Stimulated activated naive CD8-positive, alpha-beta T cell treated with anti-CD3 and anti-CD28 coated beads, Interleukin-15, amount 100 ng/mL, for 72 hours (primary cell): ENCODE measurements at regions not wholly inside any gene's neighbourhood (a gene's known extent, or its start where the extent isn't known, plus 50 kb on each side); places are given as distances from the start of the nearest gene placed in this dataset.

Source experiments
- ATAC-seq: fragments of 150-1000 bp; cut with Tn5 transposase; 2 replicates; pipeline ENCODE4 v1.10.0; 2021; ENCODE audit warnings: mild to moderate bottlenecking, moderate library complexity
- DNase-seq, 2 donors: peaks; one replicate each; pipeline ENCODE4 v3.0.0; 2021 to 2022
- H3K27ac Mint-ChIP-seq, 2 donors: one replicate each; pipeline ENCODE4 v1.8.0; 2022; ENCODE audit warnings: mild to moderate bottlenecking in 2 of 2, mixed read lengths in 2 of 2, moderate library complexity in 2 of 2
- H3K27me3 Mint-ChIP-seq: one replicate; pipeline ENCODE4 v1.8.0; 2022; ENCODE audit warnings: mixed read lengths
- H3K4me1 Mint-ChIP-seq: one replicate; pipeline ENCODE4 v1.8.0; 2022; ENCODE audit warnings: mild to moderate bottlenecking, mixed read lengths
- H3K4me3 Mint-ChIP-seq, 2 donors: one replicate each; pipeline ENCODE4 v1.8.0; 2022; ENCODE audit warnings: mild to moderate bottlenecking in 2 of 2, mixed read lengths in 2 of 2, moderate library complexity in 1 of 2
- H3K9me3 Mint-ChIP-seq, 2 donors: one replicate each; pipeline ENCODE4 v1.8.0; 2022; ENCODE audit warnings: mixed read lengths in 2 of 2

DNA sequence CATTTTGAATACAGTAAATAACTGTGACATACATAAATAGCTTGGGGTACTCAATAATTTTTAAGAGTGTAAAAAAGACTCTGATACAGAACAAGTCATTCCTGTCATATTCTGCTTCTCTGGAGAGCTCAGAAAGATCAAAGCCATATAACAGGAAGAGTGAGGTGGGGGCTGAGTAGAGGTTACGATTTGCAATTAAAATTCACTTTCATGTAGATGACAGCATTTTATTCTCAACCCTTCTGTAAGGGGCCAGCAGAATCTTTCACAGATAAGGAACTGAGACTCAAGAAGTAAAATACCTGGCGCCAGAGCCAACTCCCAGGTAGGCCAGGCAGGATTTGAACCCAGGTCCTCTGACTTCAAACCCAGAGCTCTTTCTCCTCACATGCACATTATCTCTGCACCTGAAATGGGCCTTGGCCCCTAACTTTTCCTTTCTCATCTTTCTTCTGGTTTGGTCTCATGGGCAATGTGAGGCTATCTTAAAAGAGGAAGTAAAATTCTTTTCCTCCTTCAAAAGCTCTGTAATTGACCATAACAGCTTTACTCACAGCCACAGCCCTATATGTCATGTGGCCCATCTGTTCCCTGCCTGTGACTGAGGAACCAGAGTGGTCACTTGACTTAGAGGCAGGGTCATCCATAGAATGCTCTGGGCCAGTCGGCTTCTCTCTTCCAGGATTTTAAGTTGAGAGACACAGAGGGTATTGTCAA, 80.9 kb upstream of the SYT6 start:
- H3K4me3 Mint-ChIP-seq, result no peak overlapping the region
- H3K9me3 Mint-ChIP-seq, result no peaks in the 10 kb centered on the region
- no peaks in the 10 kb centered on the region for H3K27me3 Mint-ChIP-seq
- no peak for ATAC-seq
- H3K4me1 Mint-ChIP-seq, result peaks cover 7% of the 10 kb centered on the region
- peak overlapping the region in 1 of 2 donors; percentile 61 for H3K27ac Mint-ChIP-seq
- no peak for DNase-seq

DNA sequence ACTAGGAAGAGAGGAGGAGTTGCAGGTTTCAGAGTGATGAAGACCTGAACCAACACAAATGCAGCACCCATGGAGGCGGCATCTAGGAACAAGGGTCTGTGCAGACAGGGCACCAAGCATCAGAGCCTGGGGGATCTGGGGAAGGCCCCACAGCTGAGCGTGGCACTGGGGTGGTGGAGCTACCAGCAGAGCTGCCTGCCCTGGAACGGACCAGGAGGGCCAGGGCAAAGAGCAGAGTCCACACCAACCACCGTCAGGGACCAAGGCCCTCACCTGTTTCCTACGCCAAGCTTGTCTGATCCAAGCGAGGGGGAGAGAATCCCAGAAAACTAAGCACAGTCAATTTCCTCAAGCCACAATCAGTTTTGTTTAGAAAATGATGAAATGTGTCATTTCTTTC, 79.0 kb upstream of the SYT6 start:
- no peak for ATAC-seq
- DNase-seq, result no peak
- H3K9me3 Mint-ChIP-seq, result no peaks in the 10 kb centered on the region
- peaks cover 7% of the 10 kb centered on the region for H3K4me1 Mint-ChIP-seq
- H3K27me3 Mint-ChIP-seq, result no peaks in the 10 kb centered on the region
- no peak overlapping the region for H3K4me3 Mint-ChIP-seq
- H3K27ac Mint-ChIP-seq, result no peak overlapping the region

DNA sequence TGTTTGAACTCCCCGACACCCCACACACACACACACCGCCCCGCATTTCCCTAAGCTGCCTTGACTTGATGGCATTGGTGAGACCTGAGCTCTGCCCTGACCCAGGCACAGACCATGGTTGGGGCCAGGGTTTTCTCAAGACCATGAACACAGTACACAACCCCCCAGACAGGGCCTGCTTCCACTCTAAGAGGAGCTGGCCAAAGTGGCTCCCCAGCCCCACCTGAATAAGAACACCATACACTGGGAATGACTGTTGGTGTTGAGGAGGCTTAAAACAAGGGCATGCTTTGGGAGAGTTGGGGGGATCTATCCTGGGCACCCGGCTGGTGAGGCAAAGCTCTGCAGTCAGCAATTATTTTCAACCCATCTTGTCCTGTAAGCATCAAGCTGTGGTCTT, 77.6 kb upstream of the SYT6 start:
- ATAC-seq (no peak), DNase-seq (no peak)
- Mint-ChIP-seq H3K9me3 (no peaks in the 10 kb centered on the region), H3K4me1 (peaks cover 7% of the 10 kb centered on the region), H3K27ac (no peak overlapping the region), H3K4me3 (no peak overlapping the region), H3K27me3 (no peaks in the 10 kb centered on the region)

DNA sequence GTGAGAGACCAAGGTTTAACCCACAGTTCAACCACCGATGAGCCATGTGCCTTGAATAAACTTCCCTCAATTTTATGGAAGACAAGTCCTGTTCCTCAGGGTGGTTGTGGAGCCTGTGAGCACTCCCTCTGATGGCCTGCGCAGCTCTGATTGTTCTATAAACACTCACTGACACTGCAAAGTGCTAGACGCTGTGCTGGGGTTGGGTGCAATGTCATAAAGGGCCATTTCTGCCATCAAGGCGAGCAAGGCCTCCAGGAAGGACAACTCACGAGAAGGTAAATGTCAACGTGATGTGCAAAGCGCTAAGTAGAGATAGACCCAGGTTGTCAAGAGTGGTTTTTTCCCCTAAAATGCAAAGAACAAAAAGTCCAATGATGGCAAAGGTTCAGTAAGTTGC, 75.7 kb upstream of the SYT6 start:
- no peaks in the 10 kb centered on the region for H3K27me3 Mint-ChIP-seq
- ATAC-seq, result no peak
- peaks cover 2% of the 10 kb centered on the region for H3K4me1 Mint-ChIP-seq
- H3K27ac Mint-ChIP-seq, result no peak overlapping the region
- H3K9me3 Mint-ChIP-seq, result no peaks in the 10 kb centered on the region
- no peak overlapping the region for H3K4me3 Mint-ChIP-seq
- DNase-seq, result no peak

DNA sequence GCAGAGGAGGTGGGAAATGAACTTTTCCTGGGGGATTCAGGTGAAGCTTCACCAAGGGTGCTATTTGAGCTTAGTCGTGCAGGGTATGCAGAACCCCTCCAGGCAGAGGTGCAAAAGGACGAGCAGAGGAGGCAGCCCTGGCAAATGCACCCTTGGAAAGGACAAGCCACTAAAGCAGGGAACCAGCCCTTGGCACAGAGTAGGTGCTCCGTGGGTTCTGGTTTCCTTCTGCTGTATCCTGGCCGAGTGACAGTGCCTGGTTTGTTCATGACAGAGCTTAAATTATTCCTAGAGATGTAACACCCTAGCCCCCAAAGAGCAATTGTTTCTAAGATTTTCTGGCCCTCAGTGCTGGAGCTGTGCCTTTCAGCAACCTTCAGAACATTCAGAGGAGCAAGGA, 73.4 kb upstream of the SYT6 start:
- DNase-seq (no peak), ATAC-seq (no peak)
- no peak overlapping the region for H3K27ac Mint-ChIP-seq
- H3K4me3 Mint-ChIP-seq, result no peak overlapping the region
- H3K27me3 Mint-ChIP-seq, result no peaks in the 10 kb centered on the region
- H3K9me3 Mint-ChIP-seq, result no peaks in the 10 kb centered on the region
- H3K4me1 Mint-ChIP-seq, result no peaks in the 10 kb centered on the region

DNA sequence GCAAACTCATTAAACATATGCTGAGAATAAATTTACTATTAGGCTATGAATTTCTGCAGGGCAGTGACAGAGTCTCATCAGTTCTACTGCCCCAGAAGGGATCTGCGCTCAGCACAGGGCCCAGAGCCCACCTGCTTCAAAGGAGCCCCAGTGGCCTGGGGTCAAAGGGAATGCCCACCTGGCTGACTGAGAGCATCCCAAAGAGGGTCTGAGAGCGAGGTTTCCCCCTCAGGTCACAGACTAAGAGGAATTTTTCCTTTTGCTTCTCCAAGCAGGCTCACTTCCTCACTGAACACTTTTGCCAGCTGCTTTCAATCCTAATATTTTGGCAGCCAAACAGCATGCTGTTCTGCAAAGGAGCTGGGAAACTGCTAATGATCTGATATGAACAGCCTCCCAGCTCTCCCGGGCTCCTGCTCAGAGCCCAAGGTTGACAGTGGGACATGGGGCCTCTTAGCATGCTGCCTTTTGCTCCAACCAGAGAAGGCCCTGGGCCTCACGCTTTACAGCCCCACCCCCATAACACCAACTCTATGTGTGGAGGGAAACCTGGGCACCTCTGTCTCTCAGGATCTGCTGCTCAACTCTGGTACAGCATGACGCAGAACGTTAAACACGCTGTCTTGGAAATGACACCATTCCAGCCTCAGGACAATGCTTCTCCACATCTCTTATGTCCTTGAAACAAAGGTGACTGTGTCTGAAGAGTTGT, 70.7 kb upstream of the SYT6 start:
- no peaks in the 10 kb centered on the region for H3K4me1 Mint-ChIP-seq
- no peak for DNase-seq
- no peaks in the 10 kb centered on the region for H3K9me3 Mint-ChIP-seq
- H3K4me3 Mint-ChIP-seq, result no peak overlapping the region
- H3K27ac Mint-ChIP-seq, result no peak overlapping the region
- no peaks in the 10 kb centered on the region for H3K27me3 Mint-ChIP-seq
- no peak for ATAC-seq

GRCh38 chr1:114222920-114223319, 69.3 kb upstream of the SYT6 start:
- DNase-seq, result no peak
- no peak for ATAC-seq
- H3K4me1 Mint-ChIP-seq, result peaks cover 6% of the 10 kb centered on the region
- no peak overlapping the region for H3K4me3 Mint-ChIP-seq
- H3K27ac Mint-ChIP-seq, result no peak overlapping the region
- no peaks in the 10 kb centered on the region for H3K27me3 Mint-ChIP-seq
- H3K9me3 Mint-ChIP-seq, result no peaks in the 10 kb centered on the region

GRCh38 chr1:114219172-114219868, 65.7 kb upstream of the SYT6 start:
- no peak overlapping the region for H3K27ac Mint-ChIP-seq
- no peaks in the 10 kb centered on the region for H3K9me3 Mint-ChIP-seq
- no peaks in the 10 kb centered on the region for H3K27me3 Mint-ChIP-seq
- no peak overlapping the region for H3K4me3 Mint-ChIP-seq
- H3K4me1 Mint-ChIP-seq, result peaks cover 6% of the 10 kb centered on the region
- ATAC-seq (no peak), DNase-seq (no peak)

DNA sequence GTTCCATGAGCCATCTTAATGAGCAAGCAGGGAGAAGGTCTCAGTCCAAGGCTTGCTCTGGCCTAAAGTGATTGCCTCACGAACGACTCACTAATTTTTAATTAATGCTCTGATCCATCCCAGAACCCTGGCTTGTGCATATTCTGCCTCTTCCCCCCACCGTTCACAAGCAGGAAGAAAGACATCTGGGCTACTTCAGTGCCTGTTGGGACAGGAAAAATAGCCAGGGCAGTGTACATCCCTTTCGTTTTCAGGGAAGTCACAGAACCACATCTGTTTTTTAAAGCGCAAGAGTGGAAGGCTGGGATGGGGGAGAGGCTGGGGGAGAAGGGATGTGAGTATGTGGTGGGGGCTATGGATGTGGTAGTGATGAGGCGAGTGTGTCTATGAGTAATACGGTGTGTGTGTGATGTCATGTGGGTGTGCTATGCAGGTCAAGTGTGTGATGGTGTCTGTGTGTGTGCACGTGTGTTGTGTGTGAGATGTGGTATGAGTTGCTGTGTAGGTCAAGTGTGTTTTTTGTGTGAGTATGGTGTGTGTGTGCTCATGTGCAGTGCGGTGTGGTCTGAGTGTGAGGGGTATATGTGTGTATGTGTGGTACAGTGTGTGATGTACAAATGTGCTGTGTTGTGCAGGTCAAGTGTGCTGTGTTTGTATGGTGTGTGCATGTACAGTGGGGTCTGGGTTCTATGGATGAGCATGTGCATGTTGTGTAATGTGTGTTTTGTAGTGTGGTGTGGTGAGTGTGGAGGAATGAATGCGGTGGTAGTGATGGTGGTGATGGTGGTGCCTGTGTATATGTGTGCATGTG, 64.9 kb upstream of the SYT6 start:
- H3K27ac Mint-ChIP-seq, result no peak overlapping the region
- H3K9me3 Mint-ChIP-seq, result no peaks in the 10 kb centered on the region

DNA sequence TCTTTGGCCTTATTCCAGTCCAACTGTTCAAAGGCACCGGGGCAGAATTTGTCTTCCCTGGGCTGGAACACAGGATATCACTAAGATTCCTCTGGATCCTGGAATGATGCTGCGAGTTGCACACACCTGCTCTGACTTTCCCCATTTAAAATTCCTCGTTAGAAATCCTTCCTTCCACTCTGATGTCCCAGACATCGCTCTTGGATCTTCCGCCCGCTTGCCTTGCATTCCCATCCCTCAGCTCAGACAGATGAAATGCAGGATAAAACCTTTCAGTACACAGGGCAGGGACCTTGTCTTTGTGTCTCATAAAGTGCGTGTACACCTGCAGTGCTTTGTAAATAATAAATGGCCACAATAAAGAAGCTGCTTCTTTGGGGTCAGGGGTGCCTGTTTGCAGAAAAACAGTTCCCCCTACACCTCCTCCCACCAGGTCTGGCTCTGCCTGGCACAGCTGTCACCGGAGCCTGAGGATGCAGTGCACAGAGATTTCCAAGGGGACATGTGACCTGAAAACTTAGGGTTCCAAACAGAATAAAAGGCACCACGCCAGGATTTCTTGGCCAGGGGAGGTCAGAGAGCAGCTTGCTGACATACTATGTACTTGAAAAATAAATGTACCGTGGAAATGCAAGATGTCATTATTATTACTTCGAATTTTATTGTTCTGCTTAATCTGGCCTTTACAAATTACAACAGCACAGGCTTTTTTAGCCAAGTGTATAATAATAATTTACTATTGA, 62.9 kb upstream of the SYT6 start:
- Mint-ChIP-seq H3K4me3 (no peak overlapping the region), H3K4me1 (peaks cover 6% of the 10 kb centered on the region), H3K27ac (no peak overlapping the region), H3K27me3 (no peaks in the 10 kb centered on the region), H3K9me3 (no peaks in the 10 kb centered on the region)
- DNase-seq (no peak), ATAC-seq (no peak)

More for the DNA sequence above, 64.9 kb upstream of the SYT6 start:
- H3K4me1 Mint-ChIP-seq, result peaks cover 6% of the 10 kb centered on the region
- no peaks in the 10 kb centered on the region for H3K27me3 Mint-ChIP-seq
- ATAC-seq (no peak), DNase-seq (no peak)
- no peak overlapping the region for H3K4me3 Mint-ChIP-seq

GRCh38 chr1:114215436-114215835, 61.8 kb upstream of the SYT6 start:
- Mint-ChIP-seq H3K4me3 (no peak overlapping the region), H3K4me1 (peaks cover 6% of the 10 kb centered on the region), H3K27ac (no peak overlapping the region), H3K9me3 (no peaks in the 10 kb centered on the region), H3K27me3 (no peaks in the 10 kb centered on the region)
- no peak for ATAC-seq
- no peak for DNase-seq

DNA sequence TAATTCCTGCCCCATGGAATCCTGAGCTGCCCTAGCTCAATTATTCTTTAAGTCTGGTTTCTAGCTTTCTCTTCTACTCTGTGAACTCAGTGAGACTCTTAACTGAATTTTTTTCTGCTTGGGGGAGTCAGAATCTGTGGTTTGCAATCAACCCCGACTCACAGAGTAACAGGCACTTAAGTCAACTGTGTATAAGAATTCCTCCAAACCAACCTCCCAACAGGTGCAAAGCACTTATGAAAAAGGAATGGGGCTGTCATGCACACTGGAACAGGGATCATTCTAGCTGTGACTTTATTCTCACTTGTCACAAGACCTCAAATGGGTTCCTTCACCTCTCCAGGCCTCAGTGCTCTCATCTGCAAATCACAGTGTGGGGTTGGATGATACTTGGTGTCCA, 60.3 kb upstream of the SYT6 start:
- H3K4me3 Mint-ChIP-seq, result no peak overlapping the region
- H3K27ac Mint-ChIP-seq, result no peak overlapping the region
- ATAC-seq (no peak), DNase-seq (no peak)
- peaks cover 7% of the 10 kb centered on the region for H3K27me3 Mint-ChIP-seq
- peaks cover 5% of the 10 kb centered on the region for H3K4me1 Mint-ChIP-seq
- H3K9me3 Mint-ChIP-seq, result no peaks in the 10 kb centered on the region

GRCh38 chr1:114209971-114210370, 56.3 kb upstream of the SYT6 start:
- no peaks in the 10 kb centered on the region for H3K4me1 Mint-ChIP-seq
- peaks cover 28% of the 10 kb centered on the region for H3K27me3 Mint-ChIP-seq
- H3K9me3 Mint-ChIP-seq, result no peaks in the 10 kb centered on the region
- DNase-seq (no peak), ATAC-seq (no peak)
- no peak overlapping the region for H3K4me3 Mint-ChIP-seq
- no peak overlapping the region for H3K27ac Mint-ChIP-seq

DNA sequence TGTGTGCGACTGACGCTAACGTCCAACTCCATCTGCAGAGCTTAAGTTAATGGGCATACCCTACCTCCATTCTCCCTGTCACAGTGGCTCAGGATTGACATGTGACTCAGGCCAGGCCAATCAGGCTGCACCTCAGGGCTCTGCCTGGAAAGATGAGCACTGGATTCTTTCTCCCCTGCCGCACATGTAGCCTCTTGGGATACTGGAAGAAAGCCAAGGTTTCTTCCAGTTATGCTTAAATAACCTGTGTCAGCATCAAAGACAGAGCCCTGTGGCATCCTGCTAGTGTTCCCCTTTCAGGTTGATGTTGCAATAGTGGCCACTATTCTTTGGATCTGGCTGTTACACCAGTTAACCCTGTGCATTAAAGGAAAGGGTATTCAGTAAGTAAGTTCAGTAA, 55.0 kb upstream of the SYT6 start:
- Mint-ChIP-seq H3K27me3 (peaks cover 28% of the 10 kb centered on the region), H3K9me3 (no peaks in the 10 kb centered on the region), H3K4me3 (no peak overlapping the region), H3K4me1 (no peaks in the 10 kb centered on the region), H3K27ac (no peak overlapping the region)
- ATAC-seq (no peak), DNase-seq (no peak)

DNA sequence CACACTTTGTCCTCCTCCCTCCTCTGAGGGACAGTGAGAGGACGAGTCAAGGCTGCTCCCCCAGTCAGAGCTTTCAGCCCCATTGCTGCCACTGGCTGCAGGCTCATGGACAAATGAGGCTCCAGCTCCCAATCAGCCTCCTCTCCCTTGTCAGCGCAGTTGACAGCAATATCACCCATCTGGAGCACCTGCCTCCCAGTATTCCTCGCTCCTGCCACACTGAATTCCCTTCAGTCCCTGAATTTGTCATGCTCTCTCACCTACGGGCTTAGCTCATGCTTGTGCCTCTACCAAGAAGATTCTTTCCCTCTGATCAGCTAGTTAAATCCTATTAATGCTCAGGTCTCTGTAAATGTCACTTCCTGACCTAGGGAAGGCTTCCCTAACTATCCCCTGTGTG, 54.4 kb upstream of the SYT6 start:
- Mint-ChIP-seq H3K4me1 (no peaks in the 10 kb centered on the region), H3K4me3 (no peak overlapping the region), H3K27me3 (peaks cover 28% of the 10 kb centered on the region), H3K9me3 (no peaks in the 10 kb centered on the region), H3K27ac (no peak overlapping the region)
- ATAC-seq (no peak), DNase-seq (no peak)
